Upper lobe of right lung (tissue), 1 donor: ENCODE measurements at regions not wholly inside any gene's neighbourhood (a gene's known extent, or its start where the extent isn't known, plus 50 kb on each side); places are given as distances from the start of the nearest gene placed in this dataset.

Source experiments
- ATAC-seq: fragments of 200-7000 bp; cut with Tn5 transposase; one replicate; pipeline ENCODE4 v1.9.1; 2020; ENCODE audit warnings: mild to moderate bottlenecking, moderate library complexity
- DNase-seq: peaks from one replicate; pipeline ENCODE4 v3.0.0-alpha.2; 2020
- H3K27ac ChIP-seq: fragments of 200-600 bp; one replicate; pipeline ENCODE4 v1.8.0; 2022
- H3K27me3 ChIP-seq: fragments of 200-600 bp; one replicate; pipeline ENCODE4 v1.8.0; 2022; ENCODE audit warnings: mild to moderate bottlenecking
- H3K36me3 ChIP-seq: fragments of 200-600 bp; one replicate; pipeline ENCODE4 v1.8.0; 2022
- H3K4me1 ChIP-seq: fragments of 200-600 bp; one replicate; pipeline ENCODE4 v1.8.0; 2022
- H3K4me3 ChIP-seq: fragments of 200-600 bp; one replicate; pipeline ENCODE4 v1.8.0; 2022; ENCODE audit warnings: mild to moderate bottlenecking
- H3K9me3 ChIP-seq: fragments of 200-600 bp; one replicate; pipeline ENCODE4 v1.8.0; 2022
- intact Hi-C: fragments of 100-400 bp; cut with DNase I; formaldehyde crosslinking; loops from one replicate; pipeline ENCODE4 v1.11.0; 2022
- TF ChIP-seq, protein P1 (sequence below): fragments of 200-600 bp; IDR thresholded peaks from one replicate; pipeline ENCODE4 v1.8.0; 2022; ENCODE audit warnings: antibody characterized with exemption
- donor health status: DM: no; HTN: yes; CAD: no; lungs with severe emphysema.

GRCh38 chr14:25521616-25522015, 471.7 kb upstream of the STXBP6 start:
- Histone ChIP-seq H3K9me3 (no peaks in the 10 kb centered on the region), H3K4me3 (no peak overlapping the region), H3K27ac (no peak overlapping the region), H3K27me3 (no peaks in the 10 kb centered on the region), H3K4me1 (no peaks in the 10 kb centered on the region), H3K36me3 (no peaks in the 10 kb centered on the region)
- no peak for ATAC-seq
- intact Hi-C loops = no loop called here
- TF ChIP-seq, protein P1, sequence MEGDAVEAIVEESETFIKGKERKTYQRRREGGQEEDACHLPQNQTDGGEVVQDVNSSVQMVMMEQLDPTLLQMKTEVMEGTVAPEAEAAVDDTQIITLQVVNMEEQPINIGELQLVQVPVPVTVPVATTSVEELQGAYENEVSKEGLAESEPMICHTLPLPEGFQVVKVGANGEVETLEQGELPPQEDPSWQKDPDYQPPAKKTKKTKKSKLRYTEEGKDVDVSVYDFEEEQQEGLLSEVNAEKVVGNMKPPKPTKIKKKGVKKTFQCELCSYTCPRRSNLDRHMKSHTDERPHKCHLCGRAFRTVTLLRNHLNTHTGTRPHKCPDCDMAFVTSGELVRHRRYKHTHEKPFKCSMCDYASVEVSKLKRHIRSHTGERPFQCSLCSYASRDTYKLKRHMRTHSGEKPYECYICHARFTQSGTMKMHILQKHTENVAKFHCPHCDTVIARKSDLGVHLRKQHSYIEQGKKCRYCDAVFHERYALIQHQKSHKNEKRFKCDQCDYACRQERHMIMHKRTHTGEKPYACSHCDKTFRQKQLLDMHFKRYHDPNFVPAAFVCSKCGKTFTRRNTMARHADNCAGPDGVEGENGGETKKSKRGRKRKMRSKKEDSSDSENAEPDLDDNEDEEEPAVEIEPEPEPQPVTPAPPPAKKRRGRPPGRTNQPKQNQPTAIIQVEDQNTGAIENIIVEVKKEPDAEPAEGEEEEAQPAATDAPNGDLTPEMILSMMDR = no peak
- no peak for DNase-seq

- DNase-seq (no peak), ATAC-seq (no peak)
- H3K36me3 ChIP-seq = no peaks in the 10 kb centered on the region
- H3K9me3 ChIP-seq = no peaks in the 10 kb centered on the region
- H3K4me3 ChIP-seq = no peak overlapping the region
- TF ChIP-seq, protein P1 = no peak
- H3K4me1 ChIP-seq = no peaks in the 10 kb centered on the region
- H3K27ac ChIP-seq = no peak overlapping the region
- H3K27me3 ChIP-seq = no peaks in the 10 kb centered on the region
- intact Hi-C loops = no loop called here
Measured at GRCh38 chr14:25520821-25521220, 470.9 kb upstream of the STXBP6 start.

DNA sequence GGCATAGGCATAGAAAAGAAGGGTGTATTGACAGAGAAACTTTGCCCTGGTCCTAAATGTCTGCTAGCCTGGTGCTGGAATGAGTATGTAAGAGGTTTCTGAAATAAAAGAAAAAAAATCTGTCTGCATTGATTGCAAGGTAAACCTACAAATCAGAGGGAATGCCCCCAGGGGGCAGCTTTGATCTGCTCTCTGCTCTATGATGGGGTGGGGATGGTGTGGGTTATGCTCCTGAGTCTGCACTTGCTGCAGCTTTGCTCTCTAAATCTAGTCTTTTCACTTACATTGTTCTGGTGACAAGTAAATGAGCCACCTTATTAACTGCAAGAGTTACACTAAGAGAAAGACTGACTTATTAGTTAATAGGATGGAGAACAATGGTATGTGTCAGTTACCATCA, 468.4 kb upstream of the STXBP6 start:
- Histone ChIP-seq H3K9me3 (no peaks in the 10 kb centered on the region), H3K27me3 (no peaks in the 10 kb centered on the region), H3K4me1 (no peaks in the 10 kb centered on the region), H3K36me3 (no peaks in the 10 kb centered on the region), H3K27ac (no peak overlapping the region), H3K4me3 (no peak overlapping the region)
- TF ChIP-seq, protein P1 = no peak
- DNase-seq = no peak
- intact Hi-C loops = no loop called here
- ATAC-seq = no peak

DNA sequence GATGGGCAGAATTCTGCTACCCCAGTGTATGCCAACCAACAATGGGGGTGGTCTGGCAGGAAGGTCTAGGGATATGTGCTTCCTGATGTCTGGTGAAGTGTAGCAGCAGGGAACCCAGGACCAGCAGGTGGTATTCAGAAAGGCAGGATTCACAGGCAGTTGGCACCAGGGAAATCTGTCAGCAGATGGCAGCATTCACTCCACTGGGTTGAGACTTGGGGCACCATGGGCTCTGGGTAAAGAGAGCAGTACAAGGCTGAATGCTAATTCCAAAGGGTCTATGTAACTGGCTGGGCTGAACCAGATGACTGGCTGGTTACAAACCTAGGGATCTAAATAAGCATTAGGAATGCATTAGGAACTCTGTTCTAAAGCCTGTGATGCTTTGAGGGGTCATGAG, 466.9 kb upstream of the STXBP6 start:
- Histone ChIP-seq H3K9me3 (no peaks in the 10 kb centered on the region), H3K36me3 (no peaks in the 10 kb centered on the region), H3K27ac (no peak overlapping the region), H3K4me1 (no peaks in the 10 kb centered on the region), H3K4me3 (no peak overlapping the region), H3K27me3 (no peaks in the 10 kb centered on the region)
- intact Hi-C loops = no loop called here
- DNase-seq (no peak), ATAC-seq (no peak)
- TF ChIP-seq, protein P1 = no peak

- no peak overlapping the region for H3K27ac ChIP-seq
- no peaks in the 10 kb centered on the region for H3K9me3 ChIP-seq
- H3K36me3 ChIP-seq = no peaks in the 10 kb centered on the region
- intact Hi-C loops = no loop called here
- H3K27me3 ChIP-seq = no peaks in the 10 kb centered on the region
- DNase-seq (no peak), ATAC-seq (no peak)
- no peaks in the 10 kb centered on the region for H3K4me1 ChIP-seq
- H3K4me3 ChIP-seq = no peak overlapping the region
- TF ChIP-seq, protein P1 = no peak
Measured at GRCh38 chr14:25508845-25509244, 458.9 kb upstream of the STXBP6 start.

DNA sequence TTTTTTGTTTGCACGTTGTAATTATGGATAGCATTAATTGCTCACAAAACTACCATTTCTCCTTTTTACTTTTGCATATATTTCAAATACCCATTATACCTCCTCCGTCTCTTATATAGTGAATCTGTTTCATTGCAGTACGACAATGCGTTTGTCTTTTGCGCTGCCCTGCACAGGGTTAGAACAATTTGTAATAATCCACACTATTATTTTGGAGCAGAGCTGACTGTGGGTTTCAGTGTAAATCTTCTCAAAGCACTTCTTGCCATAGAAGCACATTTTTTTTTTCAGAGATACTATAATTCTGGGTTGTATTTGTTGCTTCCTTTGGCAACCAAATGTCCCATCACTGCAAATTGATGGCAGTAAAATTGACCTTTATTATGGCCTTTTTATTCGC, 451.8 kb upstream of the STXBP6 start:
- no peaks in the 10 kb centered on the region for H3K36me3 ChIP-seq
- TF ChIP-seq, protein P1 = no peak
- H3K27me3 ChIP-seq = no peaks in the 10 kb centered on the region
- DNase-seq = no peak
- no peak overlapping the region for H3K4me3 ChIP-seq
- H3K9me3 ChIP-seq = no peaks in the 10 kb centered on the region
- no peaks in the 10 kb centered on the region for H3K4me1 ChIP-seq
- H3K27ac ChIP-seq = no peak overlapping the region
- no peak for ATAC-seq
- intact Hi-C loops = no loop called here
